WTC11 (cell line): ENCODE measurements at regions not wholly inside any gene's neighbourhood (a gene's known extent, or its start where the extent isn't known, plus 50 kb on each side); places are given as distances from the start of the nearest gene placed in this dataset.

Experiments used
- CTCF ChIP-seq: fragments of 200-600 bp; IDR thresholded peaks from 2 replicates; pipeline ENCODE4 v1.8.0; 2022; ENCODE audit warnings: antibody characterized with exemption
- E2F1 ChIP-seq: sonication (generic); formaldehyde crosslinking; IDR thresholded peaks from 2 replicates; pipeline ENCODE4 v1.8.0; 2022; ENCODE audit warnings: mild to moderate bottlenecking, missing genetic modification reagents
- NFE2L1 ChIP-seq: sonication (generic); formaldehyde crosslinking; IDR thresholded peaks from 2 replicates; pipeline ENCODE4 v1.8.1; 2023; ENCODE audit warnings: missing genetic modification reagents
- NFYB ChIP-seq: sonication (generic); formaldehyde crosslinking; conservative IDR thresholded peaks from 2 replicates; pipeline ENCODE4 v1.8.0; 2022; ENCODE audit warnings: low read depth, missing genetic modification reagents
- ZNF232 ChIP-seq: sonication (generic); formaldehyde crosslinking; IDR thresholded peaks from 2 replicates; pipeline ENCODE4 v1.8.0; 2022; ENCODE audit warnings: mild to moderate bottlenecking, missing genetic modification reagents

GRCh38 chr3:164658125-164658524 lies 420.2 kb downstream of the SI start:
- TF ChIP-seq CTCF (no peak), ZNF232 (CRISPR knock-in tag) (no peak), NFYB (CRISPR knock-in tag) (no peak), NFE2L1 (CRISPR knock-in tag) (no peak), E2F1 (no peak)
